Urinary bladder (tissue), 3 donors: ENCODE measurements at regions not wholly inside any gene's neighbourhood (a gene's known extent, or its start where the extent isn't known, plus 50 kb on each side); places are given as distances from the start of the nearest gene placed in this dataset.
"Not testable (repeated sequence)": the region's sequence is repeated elsewhere in the genome, so short reads cannot be mapped to it uniquely, and the experiment has no call there.

Experiments used
- DNase-seq: peaks from one replicate; pipeline ENCODE4 v3.0.0-alpha.2; 2015; ENCODE audit errors: extremely low spot score
- H3K27ac ChIP-seq: one replicate; pipeline ENCODE4 v1.5.1; 2013; ENCODE audit warnings: low read depth, mild to moderate bottlenecking, moderate library complexity
- H3K36me3 ChIP-seq: one replicate; pipeline ENCODE4 v1.6.1; 2013; ENCODE audit warnings: mild to moderate bottlenecking, moderate library complexity; ENCODE audit not compliant: insufficient read depth
- H3K4me1 ChIP-seq: one replicate; pipeline ENCODE4 v1.6.1; 2013; ENCODE audit warnings: mild to moderate bottlenecking, moderate library complexity; ENCODE audit not compliant: insufficient read depth
- H3K4me3 ChIP-seq: one replicate; pipeline ENCODE4 v1.5.1; 2013; ENCODE audit warnings: low read depth, low read length
- WGBS: extraction: QIAGEN DNeasy Blood & Tissue Kit; methylation state at CpG from one replicate; pipeline ENCODE4 v1.1.7; 2013; 5-methylcytosine and 5-hydroxymethylcytosine counted together
- donor health status: healthy with polysubstance abuse.
- donor health status: healthy.

GRCh38 chr6:82767037-82767436 lies 298.6 kb downstream of the UBE3D start:
- no peak for DNase-seq
- Histone ChIP-seq H3K4me3 (no peak overlapping the region), H3K27ac (no peak overlapping the region), H3K4me1 (no peaks in the 10 kb centered on the region), H3K36me3 (no peaks in the 10 kb centered on the region)
- WGBS, result 91% methylated on average over 5 of the region's 5 CpGs

GRCh38 chr6:82767447-82767846 lies 298.2 kb downstream of the UBE3D start:
- Histone ChIP-seq H3K36me3 (no peaks in the 10 kb centered on the region), H3K27ac (no peak overlapping the region)
- WGBS, result 79% methylated on average over 4 of the region's 4 CpGs

GRCh38 chr6:82772851-82773717 lies 292.6 kb downstream of the UBE3D start:
- H3K4me1 ChIP-seq, result no peaks in the 10 kb centered on the region
- no peak overlapping the region for H3K4me3 ChIP-seq
- no peak overlapping the region for H3K27ac ChIP-seq
- WGBS, result 75% methylated on average over 5 of the region's 5 CpGs
- no peak for DNase-seq
- H3K36me3 ChIP-seq, result no peaks in the 10 kb centered on the region

More at GRCh38 chr6:82767447-82767846, 298.2 kb downstream of the UBE3D start:
- Histone ChIP-seq H3K4me3 (no peak overlapping the region), H3K4me1 (no peaks in the 10 kb centered on the region)
- no peak for DNase-seq

GRCh38 chr6:82775361-82775760 lies 290.3 kb downstream of the UBE3D start:
- Histone ChIP-seq H3K4me1 (no peaks in the 10 kb centered on the region), H3K36me3 (no peaks in the 10 kb centered on the region), H3K27ac (no peak overlapping the region), H3K4me3 (no peak overlapping the region)
- 61% methylated on average over 1 of the region's 1 CpG for WGBS
- no peak for DNase-seq

GRCh38 chr6:82775981-82776380 lies 289.7 kb downstream of the UBE3D start:
- H3K4me1 ChIP-seq, result no peaks in the 10 kb centered on the region
- no peak overlapping the region for H3K4me3 ChIP-seq
- H3K36me3 ChIP-seq, result no peaks in the 10 kb centered on the region
- 67% methylated on average over 1 of the region's 1 CpG for WGBS
- DNase-seq, result no peak
- no peak overlapping the region for H3K27ac ChIP-seq

- no peak overlapping the region for H3K27ac ChIP-seq
- H3K4me3 ChIP-seq, result no peak overlapping the region
- no peaks in the 10 kb centered on the region for H3K4me1 ChIP-seq
- DNase-seq, result no peak
- no peaks in the 10 kb centered on the region for H3K36me3 ChIP-seq
- 81% methylated on average over 3 of the region's 3 CpGs for WGBS
These were observed 286.6 kb downstream of the UBE3D start for GRCh38 chr6:82779041-82779440.

- H3K4me1 ChIP-seq, result no peaks in the 10 kb centered on the region
- no peak overlapping the region for H3K27ac ChIP-seq
- DNase-seq, result no peak
- H3K36me3 ChIP-seq, result no peaks in the 10 kb centered on the region
- no peak overlapping the region for H3K4me3 ChIP-seq
- 85% methylated on average over 1 of the region's 1 CpG for WGBS
These were observed 285.3 kb downstream of the UBE3D start for GRCh38 chr6:82780334-82780733.

- DNase-seq, result no peak
- H3K36me3 ChIP-seq, result no peaks in the 10 kb centered on the region
- no peak overlapping the region for H3K27ac ChIP-seq
- H3K4me1 ChIP-seq, result no peaks in the 10 kb centered on the region
- 94% methylated on average over 2 of the region's 2 CpGs for WGBS
- H3K4me3 ChIP-seq, result no peak overlapping the region
These were observed 283.9 kb downstream of the UBE3D start for GRCh38 chr6:82781620-82782204.

- H3K4me1 ChIP-seq, result no peaks in the 10 kb centered on the region
- no peak for DNase-seq
- no peak overlapping the region for H3K27ac ChIP-seq
- H3K36me3 ChIP-seq, result no peaks in the 10 kb centered on the region
- WGBS, result 73% methylated on average over 6 of the region's 6 CpGs
- no peak overlapping the region for H3K4me3 ChIP-seq
These were observed 281.9 kb downstream of the UBE3D start for GRCh38 chr6:82783587-82784236.

GRCh38 chr6:82785206-82785605 lies 280.4 kb downstream of the UBE3D start:
- Histone ChIP-seq H3K27ac (no peak overlapping the region), H3K36me3 (no peaks in the 10 kb centered on the region), H3K4me3 (no peak overlapping the region), H3K4me1 (no peaks in the 10 kb centered on the region)
- WGBS, result 73% methylated on average over 2 of the region's 2 CpGs
- no peak for DNase-seq

GRCh38 chr6:82786248-82786647 lies 279.4 kb downstream of the UBE3D start:
- Histone ChIP-seq H3K27ac (no peak overlapping the region), H3K36me3 (no peaks in the 10 kb centered on the region), H3K4me3 (no peak overlapping the region), H3K4me1 (no peaks in the 10 kb centered on the region)
- whole genome bisulfite sequencing, result 72% methylated on average over 3 of the region's 3 CpGs
- no peak for DNase-seq

- 74% methylated on average over 1 of the region's 1 CpG for WGBS
- Histone ChIP-seq H3K4me1 (no peaks in the 10 kb centered on the region), H3K4me3 (no peak overlapping the region), H3K36me3 (no peaks in the 10 kb centered on the region), H3K27ac (no peak overlapping the region)
- no peak for DNase-seq
These were observed 269.7 kb downstream of the UBE3D start for GRCh38 chr6:82795940-82796339.

- Histone ChIP-seq H3K36me3 (no peaks in the 10 kb centered on the region), H3K27ac (no peak overlapping the region), H3K4me3 (no peak overlapping the region), H3K4me1 (no peaks in the 10 kb centered on the region)
- DNase-seq, result no peak
- 93% methylated on average over 2 of the region's 2 CpGs for WGBS
These were observed 264.6 kb downstream of the UBE3D start for GRCh38 chr6:82801083-82801482.

- not testable (repeated sequence) for H3K4me1 ChIP-seq, H3K4me3 ChIP-seq, DNase-seq
These were observed 249.4 kb downstream of the UBE3D start for GRCh38 chr6:82816243-82816642.

More at GRCh38 chr6:82816243-82816642, 249.4 kb downstream of the UBE3D start:
- not testable (repeated sequence) for H3K36me3 ChIP-seq, H3K27ac ChIP-seq
